ENCODE measurements at regions not wholly inside any gene's neighbourhood (a gene's known extent, or its start where the extent isn't known, plus 50 kb on each side); places are given as distances from the start of the nearest gene placed in this dataset.

GRCh38 chr18:78293940-78294541, 685.6 kb upstream of the SALL3 start:
- H3K79me2 ChIP-seq (ENCODE audit: control insufficient read depth, low read length), result no peaks in the 10 kb centered on the region
- H3F3A ChIP-seq (ENCODE audit: control insufficient read depth, insufficient read depth), result no peaks in the 10 kb centered on the region
- H3K36me3 ChIP-seq (ENCODE audit: control insufficient read depth, low read length), result no peaks in the 10 kb centered on the region
- no peak for TF ChIP-seq EZH2phosphoT487 (IDR thresholded peaks at IDR 0.05; ENCODE audit: borderline replicate concordance, low read length)
- TF ChIP-seq, protein P1, sequence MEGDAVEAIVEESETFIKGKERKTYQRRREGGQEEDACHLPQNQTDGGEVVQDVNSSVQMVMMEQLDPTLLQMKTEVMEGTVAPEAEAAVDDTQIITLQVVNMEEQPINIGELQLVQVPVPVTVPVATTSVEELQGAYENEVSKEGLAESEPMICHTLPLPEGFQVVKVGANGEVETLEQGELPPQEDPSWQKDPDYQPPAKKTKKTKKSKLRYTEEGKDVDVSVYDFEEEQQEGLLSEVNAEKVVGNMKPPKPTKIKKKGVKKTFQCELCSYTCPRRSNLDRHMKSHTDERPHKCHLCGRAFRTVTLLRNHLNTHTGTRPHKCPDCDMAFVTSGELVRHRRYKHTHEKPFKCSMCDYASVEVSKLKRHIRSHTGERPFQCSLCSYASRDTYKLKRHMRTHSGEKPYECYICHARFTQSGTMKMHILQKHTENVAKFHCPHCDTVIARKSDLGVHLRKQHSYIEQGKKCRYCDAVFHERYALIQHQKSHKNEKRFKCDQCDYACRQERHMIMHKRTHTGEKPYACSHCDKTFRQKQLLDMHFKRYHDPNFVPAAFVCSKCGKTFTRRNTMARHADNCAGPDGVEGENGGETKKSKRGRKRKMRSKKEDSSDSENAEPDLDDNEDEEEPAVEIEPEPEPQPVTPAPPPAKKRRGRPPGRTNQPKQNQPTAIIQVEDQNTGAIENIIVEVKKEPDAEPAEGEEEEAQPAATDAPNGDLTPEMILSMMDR (IDR thresholded peaks at IDR 0.05; ENCODE audit: low read depth, low read length, poor library complexity, severe bottlenecking), result no peak
- no peaks in the 10 kb centered on the region; the same call in 1 of the 2 replicates for H3K9me3 ChIP-seq (ENCODE audit: control insufficient read depth, insufficient read depth, low read length)
- H4K20me1 ChIP-seq (ENCODE audit: control insufficient read depth, insufficient read depth, low read depth, low read length), result no peaks in the 10 kb centered on the region
- no peak overlapping the region for H3K27ac ChIP-seq (ENCODE audit: low read depth, low read length)
- no peak overlapping the region for H3K4me2 ChIP-seq (ENCODE audit: low read length)
- no peaks in the 10 kb centered on the region for H3K27me3 ChIP-seq (ENCODE audit: control insufficient read depth, low read length)
- H3K9me2 ChIP-seq (replicated peaks; ENCODE audit: control insufficient read depth, low read length), result no peaks in the 10 kb centered on the region
- no peaks in the 10 kb centered on the region for H3K4me1 ChIP-seq (ENCODE audit: control insufficient read depth, low read length)
- no peak overlapping the region for H3K4me3 ChIP-seq (ENCODE audit: low read length)

DNA sequence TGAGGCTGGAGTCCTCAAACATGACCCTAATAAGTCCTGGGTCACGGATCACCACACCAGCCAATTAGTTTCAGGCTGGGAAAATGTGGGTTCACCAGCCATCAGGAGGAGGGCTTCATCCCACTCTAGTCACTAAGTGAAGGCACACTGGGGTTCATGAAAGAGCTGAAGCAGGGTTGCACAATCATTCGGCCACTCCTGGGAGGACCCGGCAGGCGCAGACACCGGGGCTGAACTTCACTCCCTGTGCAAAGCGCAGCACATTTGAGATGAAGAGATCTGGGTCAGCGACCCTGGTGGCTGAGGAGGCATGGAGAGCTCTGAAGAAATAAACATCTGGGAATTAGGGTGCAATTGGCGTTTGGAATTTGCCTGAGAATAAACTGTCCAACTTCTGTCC, 684.4 kb upstream of the SALL3 start:
- no peaks in the 10 kb centered on the region; the same call in 1 of the 2 replicates for H3K9me3 ChIP-seq (ENCODE audit: control insufficient read depth, insufficient read depth, low read length)
- TF ChIP-seq, protein P1 (IDR thresholded peaks at IDR 0.05; ENCODE audit: low read depth, low read length, poor library complexity, severe bottlenecking), result no peak
- no peak for TF ChIP-seq EZH2phosphoT487 (IDR thresholded peaks at IDR 0.05; ENCODE audit: borderline replicate concordance, low read length)
- H3K27me3 ChIP-seq (ENCODE audit: control insufficient read depth, low read length), result no peaks in the 10 kb centered on the region

GRCh38 chr18:78296166-78296565, 683.5 kb upstream of the SALL3 start:
- Histone ChIP-seq H3K79me2 (ENCODE audit: control insufficient read depth, low read length) (no peaks in the 10 kb centered on the region), H3K36me3 (ENCODE audit: control insufficient read depth, low read length) (no peaks in the 10 kb centered on the region), H3K9me2 (replicated peaks; ENCODE audit: control insufficient read depth, low read length) (no peaks in the 10 kb centered on the region), H3K4me1 (ENCODE audit: control insufficient read depth, low read length) (no peaks in the 10 kb centered on the region), H3K4me3 (ENCODE audit: low read length) (no peak overlapping the region), H3K27me3 (ENCODE audit: control insufficient read depth, low read length) (no peaks in the 10 kb centered on the region), H4K20me1 (ENCODE audit: control insufficient read depth, insufficient read depth, low read depth, low read length) (no peaks in the 10 kb centered on the region), H3K27ac (ENCODE audit: low read depth, low read length) (no peak overlapping the region), H3F3A (ENCODE audit: control insufficient read depth, insufficient read depth) (no peaks in the 10 kb centered on the region), H3K9me3 (ENCODE audit: control insufficient read depth, insufficient read depth, low read length) (no peaks in the 10 kb centered on the region; the same call in 1 of the 2 replicates), H3K4me2 (ENCODE audit: low read length) (no peak overlapping the region)
- TF ChIP-seq, protein P1 (IDR thresholded peaks at IDR 0.05; ENCODE audit: low read depth, low read length, poor library complexity, severe bottlenecking), result no peak
- no peak for TF ChIP-seq EZH2phosphoT487 (IDR thresholded peaks at IDR 0.05; ENCODE audit: borderline replicate concordance, low read length)

More for the DNA sequence above, 684.4 kb upstream of the SALL3 start:
- Histone ChIP-seq H3K36me3 (ENCODE audit: control insufficient read depth, low read length) (no peaks in the 10 kb centered on the region), H4K20me1 (ENCODE audit: control insufficient read depth, insufficient read depth, low read depth, low read length) (no peaks in the 10 kb centered on the region), H3K4me3 (ENCODE audit: low read length) (no peak overlapping the region), H3K4me1 (ENCODE audit: control insufficient read depth, low read length) (no peaks in the 10 kb centered on the region), H3K27ac (ENCODE audit: low read depth, low read length) (no peak overlapping the region), H3K9me2 (replicated peaks; ENCODE audit: control insufficient read depth, low read length) (no peaks in the 10 kb centered on the region), H3F3A (ENCODE audit: control insufficient read depth, insufficient read depth) (no peaks in the 10 kb centered on the region), H3K4me2 (ENCODE audit: low read length) (no peak overlapping the region), H3K79me2 (ENCODE audit: control insufficient read depth, low read length) (no peaks in the 10 kb centered on the region)
